T-helper 2 cell treated with Interferon-gamma antibody and Interleukin-4, amounts not matched to agents 5 μg/mL and 100 μg/mL, for 36 hours (primary cell): ENCODE measurements at regions not wholly inside any gene's neighbourhood (a gene's known extent, or its start where the extent isn't known, plus 50 kb on each side); places are given as distances from the start of the nearest gene placed in this dataset.

Source experiments
- DNase-seq: peaks from one replicate; pipeline ENCODE4 v3.0.0; 2021; ENCODE audit warnings: low spot score
- H3K27ac Mint-ChIP-seq: one replicate; pipeline ENCODE4 v1.8.0; 2021; ENCODE audit warnings: mild to moderate bottlenecking, mixed read lengths
- H3K27me3 Mint-ChIP-seq: one replicate; pipeline ENCODE4 v1.8.0; 2021; ENCODE audit warnings: low read depth, mixed read lengths
- H3K36me3 Mint-ChIP-seq: one replicate; pipeline ENCODE4 v1.8.0; 2021; ENCODE audit warnings: low read depth, mixed read lengths
- H3K4me1 Mint-ChIP-seq: one replicate; pipeline ENCODE4 v1.8.0; 2021; ENCODE audit warnings: low read depth, mixed read lengths
- H3K4me3 Mint-ChIP-seq: one replicate; pipeline ENCODE4 v1.8.0; 2022; ENCODE audit warnings: mild to moderate bottlenecking, moderate library complexity, mixed read lengths
- H3K9me3 Mint-ChIP-seq: one replicate; pipeline ENCODE4 v1.8.0; 2021; ENCODE audit warnings: mixed read lengths

GRCh38 chr3:144332868-144333267 is 361.2 kb downstream of the DIPK2A start:
- no peaks in the 10 kb centered on the region for H3K36me3 Mint-ChIP-seq
- no peaks in the 10 kb centered on the region for H3K27me3 Mint-ChIP-seq
- H3K4me3 Mint-ChIP-seq, result no peak overlapping the region
- DNase-seq, result no peak
- H3K27ac Mint-ChIP-seq, result no peak overlapping the region
- H3K9me3 Mint-ChIP-seq, result no peaks in the 10 kb centered on the region
- H3K4me1 Mint-ChIP-seq, result no peaks in the 10 kb centered on the region

GRCh38 chr3:144341471-144341870 is 369.8 kb downstream of the DIPK2A start:
- no peaks in the 10 kb centered on the region for H3K36me3 Mint-ChIP-seq
- H3K4me3 Mint-ChIP-seq, result no peak overlapping the region
- H3K4me1 Mint-ChIP-seq, result no peaks in the 10 kb centered on the region
- DNase-seq, result no peak
- no peaks in the 10 kb centered on the region for H3K9me3 Mint-ChIP-seq
- H3K27ac Mint-ChIP-seq, result no peak overlapping the region
- H3K27me3 Mint-ChIP-seq, result peaks cover 4% of the 10 kb centered on the region

- no peaks in the 10 kb centered on the region for H3K36me3 Mint-ChIP-seq
- H3K4me3 Mint-ChIP-seq, result no peak overlapping the region
These were observed 371.7 kb downstream of the DIPK2A start for GRCh38 chr3:144343343-144343742.

GRCh38 chr3:144343777-144344176 is 372.2 kb downstream of the DIPK2A start:
- DNase-seq, result no peak
- Mint-ChIP-seq H3K4me3 (no peak overlapping the region), H3K4me1 (no peaks in the 10 kb centered on the region), H3K9me3 (no peaks in the 10 kb centered on the region), H3K27me3 (peaks cover 4% of the 10 kb centered on the region), H3K27ac (no peak overlapping the region), H3K36me3 (no peaks in the 10 kb centered on the region)

More at GRCh38 chr3:144343343-144343742, 371.7 kb downstream of the DIPK2A start:
- Mint-ChIP-seq H3K4me1 (no peaks in the 10 kb centered on the region), H3K27me3 (peaks cover 4% of the 10 kb centered on the region), H3K9me3 (no peaks in the 10 kb centered on the region), H3K27ac (no peak overlapping the region)
- no peak for DNase-seq

GRCh38 chr3:144344925-144345548 is 373.4 kb downstream of the DIPK2A start:
- Mint-ChIP-seq H3K9me3 (no peaks in the 10 kb centered on the region), H3K27me3 (peaks cover 4% of the 10 kb centered on the region), H3K4me3 (no peak overlapping the region), H3K27ac (no peak overlapping the region), H3K36me3 (no peaks in the 10 kb centered on the region), H3K4me1 (no peaks in the 10 kb centered on the region)
- no peak for DNase-seq

GRCh38 chr3:144350125-144350524 is 378.5 kb downstream of the DIPK2A start:
- no peaks in the 10 kb centered on the region for H3K9me3 Mint-ChIP-seq
- H3K27ac Mint-ChIP-seq, result no peak overlapping the region
- no peak for DNase-seq
- no peaks in the 10 kb centered on the region for H3K4me1 Mint-ChIP-seq
- H3K36me3 Mint-ChIP-seq, result no peaks in the 10 kb centered on the region
- H3K4me3 Mint-ChIP-seq, result no peak overlapping the region
- no peaks in the 10 kb centered on the region for H3K27me3 Mint-ChIP-seq

GRCh38 chr3:144351011-144351410 is 379.4 kb downstream of the DIPK2A start:
- H3K27me3 Mint-ChIP-seq, result no peaks in the 10 kb centered on the region
- no peaks in the 10 kb centered on the region for H3K4me1 Mint-ChIP-seq
- no peak overlapping the region for H3K27ac Mint-ChIP-seq
- H3K36me3 Mint-ChIP-seq, result no peaks in the 10 kb centered on the region
- DNase-seq, result no peak
- no peak overlapping the region for H3K4me3 Mint-ChIP-seq
- H3K9me3 Mint-ChIP-seq, result no peaks in the 10 kb centered on the region

GRCh38 chr3:144351773-144352365 is 380.2 kb downstream of the DIPK2A start:
- H3K27ac Mint-ChIP-seq, result no peak overlapping the region

GRCh38 chr3:144358191-144358590 is 386.6 kb downstream of the DIPK2A start:
- no peaks in the 10 kb centered on the region for H3K36me3 Mint-ChIP-seq
- H3K4me1 Mint-ChIP-seq, result no peaks in the 10 kb centered on the region
- DNase-seq, result no peak
- H3K4me3 Mint-ChIP-seq, result no peak overlapping the region
- H3K27ac Mint-ChIP-seq, result no peak overlapping the region
- H3K27me3 Mint-ChIP-seq, result no peaks in the 10 kb centered on the region
- no peaks in the 10 kb centered on the region for H3K9me3 Mint-ChIP-seq

More at GRCh38 chr3:144351773-144352365, 380.2 kb downstream of the DIPK2A start:
- DNase-seq, result no peak
- Mint-ChIP-seq H3K9me3 (no peaks in the 10 kb centered on the region), H3K36me3 (no peaks in the 10 kb centered on the region), H3K4me1 (no peaks in the 10 kb centered on the region), H3K27me3 (no peaks in the 10 kb centered on the region), H3K4me3 (no peak overlapping the region)

- H3K4me1 Mint-ChIP-seq, result no peaks in the 10 kb centered on the region
- H3K9me3 Mint-ChIP-seq, result peaks cover 4% of the 10 kb centered on the region
- H3K27me3 Mint-ChIP-seq, result no peaks in the 10 kb centered on the region
- no peak overlapping the region for H3K27ac Mint-ChIP-seq
- H3K4me3 Mint-ChIP-seq, result no peak overlapping the region
- no peaks in the 10 kb centered on the region for H3K36me3 Mint-ChIP-seq
- no peak for DNase-seq
These were observed 389.4 kb downstream of the DIPK2A start for GRCh38 chr3:144361002-144361401.

GRCh38 chr3:144362126-144362525 is 390.5 kb downstream of the DIPK2A start:
- H3K36me3 Mint-ChIP-seq, result no peaks in the 10 kb centered on the region
- DNase-seq, result no peak
- H3K4me3 Mint-ChIP-seq, result no peak overlapping the region
- no peaks in the 10 kb centered on the region for H3K4me1 Mint-ChIP-seq
- no peak overlapping the region for H3K27ac Mint-ChIP-seq
- no peaks in the 10 kb centered on the region for H3K27me3 Mint-ChIP-seq
- peaks cover 8% of the 10 kb centered on the region for H3K9me3 Mint-ChIP-seq

GRCh38 chr3:144363856-144364255 is 392.2 kb downstream of the DIPK2A start:
- H3K27ac Mint-ChIP-seq, result no peak overlapping the region
- H3K27me3 Mint-ChIP-seq, result no peaks in the 10 kb centered on the region
- DNase-seq, result no peak
- H3K4me3 Mint-ChIP-seq, result no peak overlapping the region
- peaks cover 17% of the 10 kb centered on the region for H3K9me3 Mint-ChIP-seq
- no peaks in the 10 kb centered on the region for H3K36me3 Mint-ChIP-seq
- H3K4me1 Mint-ChIP-seq, result no peaks in the 10 kb centered on the region

GRCh38 chr3:144364737-144365136 is 393.1 kb downstream of the DIPK2A start:
- Mint-ChIP-seq H3K4me1 (no peaks in the 10 kb centered on the region), H3K9me3 (peaks cover 17% of the 10 kb centered on the region), H3K4me3 (no peak overlapping the region), H3K27me3 (no peaks in the 10 kb centered on the region), H3K27ac (no peak overlapping the region), H3K36me3 (no peaks in the 10 kb centered on the region)
- DNase-seq, result no peak

GRCh38 chr3:144369129-144369879 is 397.7 kb downstream of the DIPK2A start:
- H3K27me3 Mint-ChIP-seq, result no peaks in the 10 kb centered on the region
- no peak for DNase-seq
- H3K27ac Mint-ChIP-seq, result no peak overlapping the region
- no peak overlapping the region for H3K4me3 Mint-ChIP-seq
- H3K4me1 Mint-ChIP-seq, result no peaks in the 10 kb centered on the region
- H3K36me3 Mint-ChIP-seq, result no peaks in the 10 kb centered on the region
- H3K9me3 Mint-ChIP-seq, result peaks cover 21% of the 10 kb centered on the region
